22Rv1 (cell line): ENCODE measurements at regions not wholly inside any gene's neighbourhood (a gene's known extent, or its start where the extent isn't known, plus 50 kb on each side); places are given as distances from the start of the nearest gene placed in this dataset.

Source experiments
- H3K27ac ChIP-seq: fragments of 450-650 bp; 2 replicates; pipeline ENCODE4 v1.5.1; 2017
- ZFX ChIP-seq: fragments of 450-650 bp; IDR thresholded peaks from 2 replicates; pipeline ENCODE4 v1.6.1; 2017; ENCODE audit warnings: antibody characterized with exemption, borderline replicate concordance
- TF ChIP-seq, protein P1 (sequence below): fragments of 450-650 bp; IDR thresholded peaks from 2 replicates; pipeline ENCODE4 v1.5.1; 2017; ENCODE audit warnings: mild to moderate bottlenecking

DNA sequence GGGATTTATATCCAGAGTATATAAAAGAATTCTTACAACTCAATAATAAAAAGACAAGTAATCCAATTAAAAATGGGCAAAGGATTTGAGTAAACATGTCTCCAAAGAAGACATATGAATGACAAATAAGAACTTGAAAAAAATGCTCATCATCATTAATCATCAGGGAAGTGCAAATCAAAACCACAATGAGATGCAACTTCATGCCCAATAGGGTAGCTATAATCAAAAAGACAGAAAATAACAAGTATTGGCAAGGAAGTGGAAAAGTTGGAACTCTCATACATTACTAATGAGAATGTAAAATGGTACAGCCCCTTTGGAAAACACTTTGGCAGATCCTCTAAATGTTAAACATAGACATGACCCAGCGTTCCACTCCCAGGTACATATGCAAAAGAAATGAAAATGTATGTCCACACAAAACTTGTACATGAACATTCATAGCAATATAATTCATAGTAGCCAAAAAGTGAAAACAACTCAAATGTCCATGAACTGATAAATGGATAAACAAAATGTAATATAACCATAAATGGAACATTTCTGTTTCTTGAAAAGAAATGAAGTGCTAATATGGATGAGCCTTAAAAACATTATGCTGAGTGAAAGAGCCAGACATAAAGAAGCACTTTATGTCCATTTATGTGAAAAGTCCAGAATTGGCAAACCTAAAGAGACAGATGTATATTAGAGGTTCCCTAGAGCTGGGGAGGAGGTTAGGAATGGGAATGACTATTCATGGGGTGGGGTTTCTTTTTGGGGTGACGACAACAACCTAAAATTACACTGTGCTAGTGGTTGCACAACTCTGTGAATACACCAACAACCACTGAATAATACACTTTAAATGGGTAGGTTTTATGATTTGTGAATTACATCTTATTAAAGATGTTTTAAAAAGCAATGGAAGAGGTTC is 259.7 kb downstream of the RHOU start:
- TF ChIP-seq, protein P1, sequence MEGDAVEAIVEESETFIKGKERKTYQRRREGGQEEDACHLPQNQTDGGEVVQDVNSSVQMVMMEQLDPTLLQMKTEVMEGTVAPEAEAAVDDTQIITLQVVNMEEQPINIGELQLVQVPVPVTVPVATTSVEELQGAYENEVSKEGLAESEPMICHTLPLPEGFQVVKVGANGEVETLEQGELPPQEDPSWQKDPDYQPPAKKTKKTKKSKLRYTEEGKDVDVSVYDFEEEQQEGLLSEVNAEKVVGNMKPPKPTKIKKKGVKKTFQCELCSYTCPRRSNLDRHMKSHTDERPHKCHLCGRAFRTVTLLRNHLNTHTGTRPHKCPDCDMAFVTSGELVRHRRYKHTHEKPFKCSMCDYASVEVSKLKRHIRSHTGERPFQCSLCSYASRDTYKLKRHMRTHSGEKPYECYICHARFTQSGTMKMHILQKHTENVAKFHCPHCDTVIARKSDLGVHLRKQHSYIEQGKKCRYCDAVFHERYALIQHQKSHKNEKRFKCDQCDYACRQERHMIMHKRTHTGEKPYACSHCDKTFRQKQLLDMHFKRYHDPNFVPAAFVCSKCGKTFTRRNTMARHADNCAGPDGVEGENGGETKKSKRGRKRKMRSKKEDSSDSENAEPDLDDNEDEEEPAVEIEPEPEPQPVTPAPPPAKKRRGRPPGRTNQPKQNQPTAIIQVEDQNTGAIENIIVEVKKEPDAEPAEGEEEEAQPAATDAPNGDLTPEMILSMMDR, result no peak
- no peak for TF ChIP-seq ZFX
- no peak overlapping the region for H3K27ac ChIP-seq

DNA sequence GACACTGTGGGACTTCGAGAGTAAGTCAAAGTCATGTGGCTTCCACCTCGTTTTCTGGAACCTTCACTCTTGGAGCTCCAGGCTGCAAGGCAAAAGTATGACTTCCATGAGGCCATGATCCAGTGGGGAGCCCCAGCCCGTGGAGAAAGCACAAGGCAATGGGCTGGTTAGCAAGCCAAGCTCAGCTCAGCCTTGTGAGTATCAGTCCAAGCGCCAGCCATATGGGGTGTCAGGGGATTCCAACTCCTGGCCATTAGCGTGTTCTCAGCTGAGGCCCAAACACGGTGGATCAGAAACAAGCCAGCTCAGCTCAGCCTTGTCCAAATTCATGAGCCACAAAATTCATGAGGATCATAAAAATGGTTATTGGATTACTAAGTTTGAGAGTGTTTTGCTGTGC is 261.0 kb downstream of the RHOU start:
- TF ChIP-seq ZFX, result no peak
- TF ChIP-seq, protein P1, result no peak
- no peak overlapping the region for H3K27ac ChIP-seq

DNA sequence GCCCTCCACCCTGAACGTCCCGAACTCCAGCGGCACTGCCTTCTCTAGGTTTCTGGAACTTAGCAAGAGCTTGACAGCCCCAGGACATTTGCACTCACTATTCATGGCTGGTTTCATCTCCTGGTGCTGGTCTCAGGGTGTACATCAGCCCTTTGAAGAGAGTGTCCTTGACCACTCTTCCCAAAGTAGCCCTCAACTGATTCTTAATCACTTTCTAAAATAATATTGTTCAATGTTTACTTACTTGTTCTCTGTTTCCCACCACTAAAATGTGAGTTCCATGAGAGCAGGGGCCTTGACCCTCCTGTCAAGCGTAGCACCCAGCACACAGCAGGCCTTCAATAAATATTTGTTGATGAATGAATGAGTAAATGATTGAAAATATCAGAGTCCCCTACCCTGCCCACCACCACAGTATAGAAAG is 262.5 kb downstream of the RHOU start:
- no peak overlapping the region for H3K27ac ChIP-seq
- no peak for TF ChIP-seq ZFX
- TF ChIP-seq, protein P1, result no peak

GRCh38 chr1:228998179-228998578 is 262.9 kb downstream of the RHOU start:
- TF ChIP-seq, protein P1, result no peak
- H3K27ac ChIP-seq, result no peak overlapping the region

DNA sequence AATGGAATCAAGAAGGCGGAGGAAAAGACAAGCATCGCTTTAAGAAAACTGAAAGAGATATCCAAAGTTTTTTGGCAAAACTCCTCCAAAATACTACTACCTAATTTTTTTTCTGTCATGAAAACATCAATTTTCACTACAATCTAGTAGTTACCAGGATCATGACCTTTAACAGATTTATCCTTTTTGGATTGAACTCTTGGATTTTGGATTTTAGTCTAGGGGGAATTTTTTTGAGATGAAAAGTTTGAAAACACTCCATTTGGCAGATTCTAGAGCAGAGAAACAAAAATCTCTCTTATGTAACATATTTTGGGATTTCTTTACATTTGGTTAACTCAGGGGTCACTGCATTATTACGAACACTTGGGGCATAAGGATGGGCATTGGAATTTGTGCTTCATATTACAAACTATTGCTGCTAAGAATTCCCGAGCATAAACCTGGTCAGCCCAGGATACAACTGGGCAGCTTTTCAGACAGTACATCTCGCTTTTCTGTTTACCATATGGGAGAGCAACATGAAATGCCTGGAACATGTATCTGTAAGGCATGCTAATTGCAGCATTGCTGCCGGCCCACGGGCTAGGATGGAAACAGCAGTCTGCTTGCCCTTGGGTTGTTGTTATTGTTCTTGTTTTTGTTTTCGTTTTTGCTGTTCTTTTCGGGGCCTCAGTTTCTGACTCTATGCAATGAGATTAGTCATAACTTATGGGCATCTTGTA is 264.3 kb downstream of the RHOU start:
- no peak overlapping the region for H3K27ac ChIP-seq
- TF ChIP-seq, protein P1, result no peak
- no peak for TF ChIP-seq ZFX

- H3K27ac ChIP-seq, result no peak overlapping the region
- TF ChIP-seq, protein P1, result no peak
- TF ChIP-seq ZFX, result no peak
Observed at GRCh38 chr1:229000187-229000586, 264.9 kb downstream of the RHOU start.
